GM12891 (cell line): ENCODE measurements at regions not wholly inside any gene's neighbourhood (a gene's known extent, or its start where the extent isn't known, plus 50 kb on each side); places are given as distances from the start of the nearest gene placed in this dataset.

ENCODE experiments used
- PAX5 ChIP-seq: IDR thresholded peaks from 2 replicates; pipeline ENCODE4 v1.6.1; 2011; ENCODE audit warnings: low read length, moderate library complexity, mild to moderate bottlenecking; ENCODE audit not compliant: insufficient read depth, severe bottlenecking
- POLR2A ChIP-seq: IDR thresholded peaks from 2 replicates; pipeline ENCODE4 v1.6.1; 2011; ENCODE audit warnings: low read depth, low read length, control low read depth
- POLR2AphosphoS5 ChIP-seq: IDR thresholded peaks from 2 replicates; pipeline ENCODE4 v1.6.1; 2011; ENCODE audit warnings: low read depth, low read length, control low read depth

- TF ChIP-seq PAX5 (no peak), POLR2A (no peak), POLR2AphosphoS5 (no peak)
Observed at GRCh38 chr21:20419772-20420171, 578.4 kb upstream of the NCAM2 start.
